NT2/D1 (cell line): ENCODE measurements at regions not wholly inside any gene's neighbourhood (a gene's known extent, or its start where the extent isn't known, plus 50 kb on each side); places are given as distances from the start of the nearest gene placed in this dataset.
"Not testable (repeated sequence)": the region's sequence is repeated elsewhere in the genome, so short reads cannot be mapped to it uniquely, and the experiment has no call there.

Experiments used
- DNase-seq: peaks from one replicate; pipeline ENCODE4 v3.0.0-alpha.2; 2011; ENCODE audit warnings: low read depth, low spot score
- H3K27me3 ChIP-seq: 2 replicates; pipeline ENCODE4 v1.6.0; 2011; ENCODE audit warnings: mild to moderate bottlenecking; ENCODE audit not compliant: insufficient read length, insufficient read depth
- H3K36me3 ChIP-seq: 2 replicates; pipeline ENCODE4 v1.6.1; 2011; ENCODE audit warnings: mild to moderate bottlenecking, low read length, mixed read lengths; ENCODE audit not compliant: insufficient read depth, insufficient read length
- H3K4me1 ChIP-seq: 2 replicates; pipeline ENCODE4 v1.5.1; 2011; ENCODE audit not compliant: insufficient read depth, insufficient read length
- H3K4me3 ChIP-seq: 2 replicates; pipeline ENCODE4 v1.5.1; 2011; ENCODE audit warnings: low read depth; ENCODE audit not compliant: insufficient read length
- H3K9ac ChIP-seq: 2 replicates; pipeline ENCODE4 v1.6.0; 2011; ENCODE audit warnings: low read depth; ENCODE audit not compliant: insufficient read length
- H3K9me3 ChIP-seq: 2 replicates; pipeline ENCODE4 v1.5.1; 2011; ENCODE audit warnings: mild to moderate bottlenecking, low read length; ENCODE audit not compliant: insufficient read depth
- SUZ12 ChIP-seq: IDR thresholded peaks from 2 replicates; pipeline ENCODE4 v1.6.1; 2011; ENCODE audit not compliant: insufficient read length, insufficient read depth; ENCODE audit errors: extremely low read depth
- YY1 ChIP-seq: IDR thresholded peaks from 2 replicates; pipeline ENCODE4 v1.6.1; 2011; ENCODE audit not compliant: insufficient read length, insufficient read depth
- ZNF274 ChIP-seq: IDR thresholded peaks from 2 replicates; pipeline ENCODE4 v1.6.1; 2011; ENCODE audit warnings: mild to moderate bottlenecking, low read depth, low read length

- no peaks in the 10 kb centered on the region for H3K27me3 ChIP-seq
- H3K9me3 ChIP-seq, result no peaks in the 10 kb centered on the region
- DNase-seq, result no peak
- H3K4me3 ChIP-seq, result no peak overlapping the region
- H3K4me1 ChIP-seq, result no peaks in the 10 kb centered on the region
- no peak overlapping the region for H3K9ac ChIP-seq
- TF ChIP-seq YY1 (no peak), ZNF274 (no peak)
- H3K36me3 ChIP-seq, result no peaks in the 10 kb centered on the region
Measured at GRCh38 chr7:138396251-138397070, 63.6 kb upstream of the TRIM24 start.

GRCh38 chr7:138397071-138397433 lies 63.0 kb upstream of the TRIM24 start:
- not testable (repeated sequence) for H3K9ac ChIP-seq, H3K4me1 ChIP-seq, H3K27me3 ChIP-seq, DNase-seq, H3K4me3 ChIP-seq, H3K9me3 ChIP-seq, H3K36me3 ChIP-seq

GRCh38 chr7:138398857-138399256 lies 61.2 kb upstream of the TRIM24 start:
- Histone ChIP-seq H3K4me3 (no peak overlapping the region), H3K9ac (no peak overlapping the region), H3K9me3 (no peaks in the 10 kb centered on the region), H3K36me3 (no peaks in the 10 kb centered on the region), H3K4me1 (no peaks in the 10 kb centered on the region), H3K27me3 (no peaks in the 10 kb centered on the region)
- TF ChIP-seq YY1 (no peak), SUZ12 (no peak), ZNF274 (no peak)
- DNase-seq, result no peak

- Histone ChIP-seq H3K9me3 (no peaks in the 10 kb centered on the region), H3K9ac (no peak overlapping the region), H3K4me3 (no peak overlapping the region), H3K36me3 (no peaks in the 10 kb centered on the region), H3K27me3 (no peaks in the 10 kb centered on the region), H3K4me1 (no peaks in the 10 kb centered on the region)
- no peak for DNase-seq
- TF ChIP-seq SUZ12 (no peak), YY1 (no peak), ZNF274 (no peak)
Measured at GRCh38 chr7:138400400-138400886, 59.6 kb upstream of the TRIM24 start.

GRCh38 chr7:138402749-138403148 lies 57.3 kb upstream of the TRIM24 start:
- no peak overlapping the region for H3K4me3 ChIP-seq
- no peaks in the 10 kb centered on the region for H3K36me3 ChIP-seq
- H3K9ac ChIP-seq, result no peak overlapping the region
- H3K4me1 ChIP-seq, result no peaks in the 10 kb centered on the region
- no peak for DNase-seq
- no peaks in the 10 kb centered on the region for H3K9me3 ChIP-seq
- TF ChIP-seq ZNF274, result no peak
- no peak for TF ChIP-seq SUZ12
- TF ChIP-seq YY1, result no peak
- no peaks in the 10 kb centered on the region for H3K27me3 ChIP-seq

GRCh38 chr7:138405496-138405895 lies 54.6 kb upstream of the TRIM24 start:
- H3K36me3 ChIP-seq, result no peaks in the 10 kb centered on the region
- TF ChIP-seq YY1, result no peak
- H3K27me3 ChIP-seq, result no peaks in the 10 kb centered on the region
- H3K9me3 ChIP-seq, result no peaks in the 10 kb centered on the region
- no peak for DNase-seq
- H3K4me1 ChIP-seq, result no peaks in the 10 kb centered on the region
- H3K4me3 ChIP-seq, result no peak overlapping the region
- H3K9ac ChIP-seq, result no peak overlapping the region

GRCh38 chr7:138407792-138408191 lies 52.3 kb upstream of the TRIM24 start:
- TF ChIP-seq ZNF274 (no peak), SUZ12 (no peak), YY1 (no peak)
- H3K27me3 ChIP-seq, result no peaks in the 10 kb centered on the region
- no peaks in the 10 kb centered on the region for H3K9me3 ChIP-seq
- no peak overlapping the region for H3K4me3 ChIP-seq
- no peak for DNase-seq
- H3K4me1 ChIP-seq, result no peaks in the 10 kb centered on the region
- H3K9ac ChIP-seq, result no peak overlapping the region
- no peaks in the 10 kb centered on the region for H3K36me3 ChIP-seq
